Sigmoid colon (tissue), 6 donors: ENCODE measurements at regions not wholly inside any gene's neighbourhood (a gene's known extent, or its start where the extent isn't known, plus 50 kb on each side); places are given as distances from the start of the nearest gene placed in this dataset.

Source experiments
- DNase-seq: peaks from one replicate; pipeline ENCODE4 v3.0.0-alpha.2; 2019
- H3K27ac ChIP-seq, 4 donors: fragments of 200-600 bp; sonication (generic); one replicate each; pipeline ENCODE4 v1.5.1; 2016 to 2019; ENCODE audit warnings: mild to moderate bottlenecking in 1 of 4
- H3K27me3 ChIP-seq, 3 donors: fragments of 200-600 bp; sonication (generic); one replicate each; pipeline ENCODE4 v1.5.1; 2019; ENCODE audit warnings: mild to moderate bottlenecking in 1 of 3
- H3K36me3 ChIP-seq, 4 donors: fragments of 200-600 bp; sonication (generic); one replicate each; pipeline ENCODE4 v1.5.1; 2016 to 2019
- H3K4me1 ChIP-seq, 4 donors: fragments of 200-600 bp; sonication (generic); one replicate each; pipeline ENCODE4 v1.5.1; 2017 to 2019
- H3K4me3 ChIP-seq, 4 donors: fragments of 200-600 bp; sonication (generic); one replicate each; pipeline ENCODE4 v1.5.1; 2017 to 2019; ENCODE audit warnings: mild to moderate bottlenecking in 2 of 4, moderate library complexity in 1 of 4
- H3K9me3 ChIP-seq, 4 donors: fragments of 200-600 bp in 3 of 4; sonication (generic) in 3 of 4; one replicate each; pipeline versions ENCODE4 v1.5.1 to v1.6.1; 2013 to 2019
- EP300 ChIP-seq, 4 donors: sonication (generic); formaldehyde crosslinking; IDR thresholded peaks; one replicate each; pipeline ENCODE4 v1.6.1; 2017; ENCODE audit warnings: antibody characterized with exemption in 4 of 4
- POLR2A ChIP-seq, 2 donors: fragments of 450-650 bp; IDR thresholded peaks; one replicate each; pipeline ENCODE4 v1.6.1; 2016; ENCODE audit warnings: antibody characterized with exemption in 2 of 2, mild to moderate bottlenecking in 2 of 2, moderate library complexity in 2 of 2
- POLR2AphosphoS5 ChIP-seq, 4 donors: sonication (generic); formaldehyde crosslinking; IDR thresholded peaks; one replicate each; pipeline ENCODE4 v1.6.1; 2017; ENCODE audit warnings: antibody characterized with exemption in 4 of 4
- WGBS, 2 donors: extraction: QIAGEN DNeasy Blood & Tissue Kit; methylation state at CpG; one replicate each; pipeline ENCODE4 v1.1.7; 2013; 5-methylcytosine and 5-hydroxymethylcytosine counted together
- intact Hi-C: fragments of 100-400 bp; cut with DNase I; formaldehyde crosslinking; loops from one replicate; pipeline ENCODE4 v1.15.1; 2023
- TF ChIP-seq, protein P1 (sequence below), 4 experiments: fragments of 450-650 bp in 3 of 4; fragments of 200-600 bp in 1 of 4; IDR thresholded peaks; one replicate each; pipeline ENCODE4 v1.5.1; 2016 to 2019; ENCODE audit warnings: antibody characterized with exemption in 4 of 4, mild to moderate bottlenecking in 3 of 4, moderate library complexity in 2 of 4
- donor health status: healthy with polysubstance abuse.
- donor health status: healthy.

DNA sequence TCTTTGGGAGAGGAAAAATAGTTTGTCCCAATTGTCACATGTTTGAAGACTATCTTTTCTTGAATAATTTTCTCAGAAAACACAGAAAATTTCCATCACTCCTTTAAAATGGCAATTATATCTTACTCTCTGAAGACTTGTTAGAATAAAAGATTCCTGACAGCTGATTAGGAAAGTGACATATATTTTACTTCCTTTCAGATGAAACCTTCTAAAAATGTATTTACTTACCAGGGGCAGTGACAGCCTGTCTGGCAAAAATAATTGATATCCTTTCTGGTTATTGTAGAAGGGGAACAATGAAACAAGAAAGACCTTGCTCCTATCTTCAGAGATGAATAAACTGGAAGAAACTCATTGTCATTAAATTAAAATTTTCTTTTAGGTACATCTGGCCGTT, 483.3 kb upstream of the GOLIM4 start:
- Histone ChIP-seq H3K27ac (no peak overlapping the region), H3K27me3 (no peaks in the 10 kb centered on the region), H3K4me1 (no peaks in the 10 kb centered on the region), H3K4me3 (no peak overlapping the region), H3K9me3 (no peaks in the 10 kb centered on the region), H3K36me3 (no peaks in the 10 kb centered on the region)
- intact Hi-C loops, result no loop called here
- TF ChIP-seq, protein P1, sequence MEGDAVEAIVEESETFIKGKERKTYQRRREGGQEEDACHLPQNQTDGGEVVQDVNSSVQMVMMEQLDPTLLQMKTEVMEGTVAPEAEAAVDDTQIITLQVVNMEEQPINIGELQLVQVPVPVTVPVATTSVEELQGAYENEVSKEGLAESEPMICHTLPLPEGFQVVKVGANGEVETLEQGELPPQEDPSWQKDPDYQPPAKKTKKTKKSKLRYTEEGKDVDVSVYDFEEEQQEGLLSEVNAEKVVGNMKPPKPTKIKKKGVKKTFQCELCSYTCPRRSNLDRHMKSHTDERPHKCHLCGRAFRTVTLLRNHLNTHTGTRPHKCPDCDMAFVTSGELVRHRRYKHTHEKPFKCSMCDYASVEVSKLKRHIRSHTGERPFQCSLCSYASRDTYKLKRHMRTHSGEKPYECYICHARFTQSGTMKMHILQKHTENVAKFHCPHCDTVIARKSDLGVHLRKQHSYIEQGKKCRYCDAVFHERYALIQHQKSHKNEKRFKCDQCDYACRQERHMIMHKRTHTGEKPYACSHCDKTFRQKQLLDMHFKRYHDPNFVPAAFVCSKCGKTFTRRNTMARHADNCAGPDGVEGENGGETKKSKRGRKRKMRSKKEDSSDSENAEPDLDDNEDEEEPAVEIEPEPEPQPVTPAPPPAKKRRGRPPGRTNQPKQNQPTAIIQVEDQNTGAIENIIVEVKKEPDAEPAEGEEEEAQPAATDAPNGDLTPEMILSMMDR (IDR thresholded peaks at IDR 0.05), result no peak
- TF ChIP-seq POLR2AphosphoS5 (IDR thresholded peaks at IDR 0.05) (no peak), POLR2A (IDR thresholded peaks at IDR 0.05) (no peak), EP300 (IDR thresholded peaks at IDR 0.05) (no peak)
- 66 to 68% methylated on average over 1 of the region's 1 CpG for whole genome bisulfite sequencing, 2 donors
- no peak for DNase-seq

DNA sequence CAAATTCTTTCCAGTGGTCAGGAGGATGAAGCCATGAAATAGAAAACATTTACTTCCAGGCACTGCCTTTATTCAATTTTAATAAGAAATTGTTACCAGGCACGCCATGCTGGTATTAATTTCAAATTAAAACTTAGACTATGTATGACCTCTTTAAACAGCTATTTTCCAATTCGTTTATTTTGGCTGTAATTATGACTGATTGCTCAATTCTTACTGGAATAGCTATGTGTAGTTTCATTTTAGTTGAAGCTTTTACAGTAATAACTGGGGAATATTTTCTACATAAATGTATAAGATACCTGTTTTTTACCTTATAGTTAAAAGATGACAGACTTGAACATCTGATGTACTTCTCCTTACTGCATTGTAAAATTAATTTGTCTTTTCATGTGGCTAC, 480.0 kb upstream of the GOLIM4 start:
- no peaks in the 10 kb centered on the region for H3K4me1 ChIP-seq
- H3K27ac ChIP-seq, result no peak overlapping the region
- H3K9me3 ChIP-seq, result no peaks in the 10 kb centered on the region
- no peaks in the 10 kb centered on the region for H3K36me3 ChIP-seq
- 46 to 55% methylated on average over 2 of the region's 2 CpGs for WGBS, 2 donors
- H3K4me3 ChIP-seq, result no peak overlapping the region
- no peaks in the 10 kb centered on the region for H3K27me3 ChIP-seq
- intact Hi-C loops, result no loop called here
- no peak for DNase-seq
- TF ChIP-seq EP300 (IDR thresholded peaks at IDR 0.05) (no peak), POLR2A (IDR thresholded peaks at IDR 0.05) (no peak), POLR2AphosphoS5 (IDR thresholded peaks at IDR 0.05) (no peak)
- TF ChIP-seq, protein P1 (IDR thresholded peaks at IDR 0.05), result no peak

DNA sequence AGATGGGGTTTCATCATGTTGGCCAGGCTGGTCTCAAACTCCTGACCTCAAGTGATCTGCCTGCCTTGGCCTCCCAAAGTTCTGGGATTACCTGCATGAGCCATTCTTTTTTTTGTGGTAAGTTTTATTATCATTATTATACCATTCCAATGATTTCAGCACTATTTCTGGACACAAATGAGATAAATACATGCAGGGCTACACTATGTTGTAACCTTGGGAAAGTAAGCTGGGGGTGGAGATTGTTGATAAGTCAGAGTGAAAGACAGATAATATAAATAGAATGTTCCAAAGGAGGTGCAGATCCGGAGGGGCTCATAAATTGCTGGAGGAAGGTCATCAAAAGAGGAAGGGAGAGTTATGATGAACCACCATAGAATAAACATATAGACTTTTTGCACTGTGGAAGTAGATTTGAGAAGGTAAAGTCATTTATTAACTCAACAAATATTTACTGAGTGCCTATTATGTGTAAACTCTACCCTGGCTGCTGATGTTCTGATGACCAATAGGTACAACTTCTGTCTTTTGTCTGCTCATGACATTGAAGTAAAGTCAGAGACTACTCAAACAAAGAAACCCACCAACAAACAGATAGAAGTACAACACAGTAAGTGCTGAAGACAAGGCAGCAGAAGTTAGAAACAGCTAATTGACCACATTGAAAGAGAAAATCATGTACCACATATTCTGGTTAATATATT, 478.9 kb upstream of the GOLIM4 start:
- H3K36me3 ChIP-seq, result no peaks in the 10 kb centered on the region
- H3K4me1 ChIP-seq, result no peaks in the 10 kb centered on the region
- 10 to 40% methylated on average over 1 of the region's 1 CpG for WGBS, 2 donors
- no peak overlapping the region for H3K27ac ChIP-seq
- DNase-seq, result no peak
- TF ChIP-seq, protein P1 (IDR thresholded peaks at IDR 0.05), result no peak
- TF ChIP-seq EP300 (IDR thresholded peaks at IDR 0.05), result no peak
- TF ChIP-seq POLR2AphosphoS5 (IDR thresholded peaks at IDR 0.05), result no peak
- no peak for TF ChIP-seq POLR2A (IDR thresholded peaks at IDR 0.05)
- H3K9me3 ChIP-seq, result no peaks in the 10 kb centered on the region
- H3K4me3 ChIP-seq, result no peak overlapping the region
- intact Hi-C loops, result no loop called here
- H3K27me3 ChIP-seq, result no peaks in the 10 kb centered on the region

DNA sequence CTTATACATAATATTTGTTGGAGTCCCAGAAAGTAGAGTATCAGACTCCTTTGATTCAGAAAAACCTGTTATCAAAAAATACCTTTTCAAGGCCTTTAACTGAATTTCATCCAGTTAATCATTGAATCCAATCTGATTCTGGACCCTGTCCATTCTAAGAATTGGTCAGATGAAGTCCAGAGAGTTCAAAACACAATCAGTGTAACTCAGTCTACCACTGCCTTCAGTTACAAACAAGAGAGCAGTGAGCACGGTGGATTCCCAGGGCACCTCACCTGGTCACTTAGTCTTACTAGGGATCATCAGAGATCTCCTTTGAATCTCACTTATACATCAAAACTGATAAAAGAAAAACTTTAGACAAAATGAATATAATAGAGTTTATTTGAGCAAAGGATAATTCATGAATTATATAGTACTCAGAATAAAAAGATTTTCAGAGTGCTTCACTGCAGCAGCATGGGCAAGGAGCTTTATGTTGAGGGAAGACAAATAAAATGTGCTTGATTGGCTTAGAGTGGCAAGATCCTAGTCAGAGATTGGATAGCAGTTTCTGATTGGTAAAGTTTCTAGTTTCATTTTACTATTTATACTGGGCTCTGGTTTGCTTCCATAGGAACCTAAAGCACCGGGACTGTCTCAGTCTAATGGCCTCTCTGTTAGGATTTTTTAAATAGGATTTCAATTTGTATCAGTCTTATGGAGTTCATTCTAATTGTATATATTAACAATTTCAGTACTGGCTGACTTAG, 474.9 kb upstream of the GOLIM4 start:
- H3K36me3 ChIP-seq, result no peaks in the 10 kb centered on the region
- no peaks in the 10 kb centered on the region for H3K9me3 ChIP-seq
- intact Hi-C loops, result no loop called here
- H3K4me3 ChIP-seq, result no peak overlapping the region
- no peak for DNase-seq
- TF ChIP-seq POLR2A (IDR thresholded peaks at IDR 0.05), result no peak
- TF ChIP-seq POLR2AphosphoS5 (IDR thresholded peaks at IDR 0.05), result no peak
- TF ChIP-seq EP300 (IDR thresholded peaks at IDR 0.05), result no peak
- TF ChIP-seq, protein P1 (IDR thresholded peaks at IDR 0.05), result no peak
- no peaks in the 10 kb centered on the region for H3K27me3 ChIP-seq
- WGBS, 2 donors, result 71 to 80% methylated on average over 2 of the region's 2 CpGs
- H3K27ac ChIP-seq, result no peak overlapping the region
- no peaks in the 10 kb centered on the region for H3K4me1 ChIP-seq
